DOHH2 (cell line): ENCODE measurements at regions not wholly inside any gene's neighbourhood (a gene's known extent, or its start where the extent isn't known, plus 50 kb on each side); places are given as distances from the start of the nearest gene placed in this dataset.

ENCODE experiments used
- H3F3A ChIP-seq: fragments of 200-600 bp; sonication (generic), shearing (Covaris generic); 2 replicates; pipeline ENCODE4 v1.6.0; 2016; ENCODE audit warnings: antibody characterized with exemption, mild to moderate bottlenecking; ENCODE audit not compliant: control insufficient read depth, insufficient read depth
- H3K27ac ChIP-seq: fragments of 200-600 bp; sonication (generic); 2 replicates; pipeline ENCODE4 v1.5.1; 2014; ENCODE audit warnings: low read depth, mild to moderate bottlenecking, low read length, moderate library complexity
- H3K27me3 ChIP-seq: fragments of 200-600 bp; sonication (generic); 2 replicates; pipeline ENCODE4 v1.6.1; 2014; ENCODE audit warnings: mild to moderate bottlenecking, low read length, mixed read lengths; ENCODE audit not compliant: control insufficient read depth
- H3K36me3 ChIP-seq: fragments of 200-600 bp; sonication (generic); 2 replicates; pipeline ENCODE4 v1.6.1; 2014; ENCODE audit warnings: mild to moderate bottlenecking, low read length, moderate library complexity, mixed read lengths; ENCODE audit not compliant: control insufficient read depth
- H3K4me1 ChIP-seq: fragments of 200-600 bp; sonication (generic); 2 replicates; pipeline ENCODE4 v1.6.1; 2014; ENCODE audit warnings: mild to moderate bottlenecking, low read length, mixed read lengths; ENCODE audit not compliant: control insufficient read depth
- H3K4me2 ChIP-seq: fragments of 200-600 bp; sonication (generic); 2 replicates; pipeline ENCODE4 v1.6.0; 2014; ENCODE audit warnings: mild to moderate bottlenecking, low read length, moderate library complexity
- H3K4me3 ChIP-seq: fragments of 200-600 bp; sonication (generic); 2 replicates; pipeline ENCODE4 v1.5.1; 2014; ENCODE audit warnings: mild to moderate bottlenecking, low read length, mixed read lengths
- H3K79me2 ChIP-seq: fragments of 200-600 bp; sonication (generic); 2 replicates; pipeline ENCODE4 v1.6.1; 2014; ENCODE audit warnings: mild to moderate bottlenecking, low read length, mixed read lengths; ENCODE audit not compliant: control insufficient read depth
- H3K9me2 ChIP-seq: fragments of 200-600 bp; sonication (generic); replicated peaks from 2 replicates; pipeline ENCODE4 v1.6.1; 2014; ENCODE audit warnings: mild to moderate bottlenecking, low read length, mixed read lengths; ENCODE audit not compliant: control insufficient read depth
- H3K9me3 ChIP-seq: fragments of 200-600 bp; sonication (generic); 2 replicates; pipeline ENCODE4 v1.6.1; 2014; ENCODE audit warnings: antibody characterized with exemption, low read length, mixed read lengths; ENCODE audit not compliant: control insufficient read depth, insufficient read depth
- H4K20me1 ChIP-seq: fragments of 200-600 bp; sonication (generic); 2 replicates; pipeline ENCODE4 v1.6.0; 2014; ENCODE audit warnings: low read depth, mild to moderate bottlenecking, antibody characterized with exemption, low read length, moderate library complexity; ENCODE audit not compliant: control insufficient read depth, insufficient read depth
- CTCF ChIP-seq: fragments of 200-600 bp; sonication (generic); IDR thresholded peaks from one replicate; pipeline ENCODE4 v1.5.1; 2014; ENCODE audit warnings: antibody characterized with exemption, mild to moderate bottlenecking, low read depth, low read length; ENCODE audit not compliant: poor library complexity, severe bottlenecking
- EZH2phosphoT487 ChIP-seq: fragments of 200-600 bp; sonication (generic); IDR thresholded peaks from 2 replicates; pipeline ENCODE4 v1.6.1; 2017; ENCODE audit warnings: borderline replicate concordance, mild to moderate bottlenecking, antibody characterized with exemption, low read length, moderate library complexity, mixed read lengths

GRCh38 chr18:1691863-1692262, 787.2 kb downstream of the ADCYAP1 start:
- Histone ChIP-seq H4K20me1 (no peaks in the 10 kb centered on the region), H3K4me3 (no peak overlapping the region), H3K9me3 (no peaks in the 10 kb centered on the region), H3K27ac (no peak overlapping the region), H3F3A (no peaks in the 10 kb centered on the region), H3K4me1 (no peaks in the 10 kb centered on the region), H3K4me2 (no peak overlapping the region), H3K9me2 (no peaks in the 10 kb centered on the region), H3K36me3 (no peaks in the 10 kb centered on the region), H3K27me3 (no peaks in the 10 kb centered on the region), H3K79me2 (no peaks in the 10 kb centered on the region)
- no peak for TF ChIP-seq CTCF
- no peak for TF ChIP-seq EZH2phosphoT487

DNA sequence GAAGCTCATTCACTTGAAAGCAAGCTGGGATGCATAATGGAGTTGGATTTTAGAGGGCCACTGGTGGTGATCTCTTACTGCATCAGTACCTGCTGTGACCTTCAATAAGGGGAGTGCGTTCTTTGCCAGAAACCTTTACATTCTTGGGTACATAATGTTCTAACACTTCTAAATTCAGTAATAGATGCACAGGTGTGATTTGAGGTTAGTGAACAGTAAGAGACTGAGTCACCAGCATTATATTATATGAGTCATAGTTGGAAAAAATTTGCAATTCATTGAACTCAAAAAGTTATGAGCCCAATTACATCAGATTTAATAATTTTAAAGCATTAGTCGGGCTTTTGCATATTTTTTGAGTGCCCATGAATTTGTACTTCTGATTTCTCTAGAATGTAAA, 803.3 kb downstream of the ADCYAP1 start:
- no peak for TF ChIP-seq CTCF
- no peak for TF ChIP-seq EZH2phosphoT487

GRCh38 chr18:1710114-1710513, 805.4 kb downstream of the ADCYAP1 start:
- TF ChIP-seq CTCF = no peak
- no peak for TF ChIP-seq EZH2phosphoT487
- Histone ChIP-seq H3K4me3 (no peak overlapping the region), H4K20me1 (no peaks in the 10 kb centered on the region), H3K36me3 (no peaks in the 10 kb centered on the region), H3K79me2 (no peaks in the 10 kb centered on the region), H3K4me1 (no peaks in the 10 kb centered on the region), H3K27me3 (no peaks in the 10 kb centered on the region), H3K9me2 (no peaks in the 10 kb centered on the region), H3K9me3 (no peaks in the 10 kb centered on the region), H3F3A (no peaks in the 10 kb centered on the region), H3K27ac (no peak overlapping the region), H3K4me2 (no peak overlapping the region)

More for the DNA sequence above, 803.3 kb downstream of the ADCYAP1 start:
- no peaks in the 10 kb centered on the region for H3K9me3 ChIP-seq
- H3K4me2 ChIP-seq = no peak overlapping the region
- no peaks in the 10 kb centered on the region for H3K36me3 ChIP-seq
- H3K4me1 ChIP-seq = no peaks in the 10 kb centered on the region
- no peaks in the 10 kb centered on the region for H3K79me2 ChIP-seq
- no peaks in the 10 kb centered on the region for H3F3A ChIP-seq
- no peak overlapping the region for H3K4me3 ChIP-seq
- no peaks in the 10 kb centered on the region for H3K9me2 ChIP-seq
- H3K27me3 ChIP-seq = no peaks in the 10 kb centered on the region
- H4K20me1 ChIP-seq = no peaks in the 10 kb centered on the region
- H3K27ac ChIP-seq = no peak overlapping the region

GRCh38 chr18:1732143-1732542, 827.5 kb downstream of the ADCYAP1 start:
- Histone ChIP-seq H3K27me3 (no peaks in the 10 kb centered on the region), H3K4me2 (no peak overlapping the region), H3K4me3 (no peak overlapping the region), H3K27ac (no peak overlapping the region), H4K20me1 (no peaks in the 10 kb centered on the region), H3K79me2 (no peaks in the 10 kb centered on the region), H3F3A (no peaks in the 10 kb centered on the region), H3K9me2 (no peaks in the 10 kb centered on the region), H3K36me3 (no peaks in the 10 kb centered on the region), H3K9me3 (no peaks in the 10 kb centered on the region), H3K4me1 (no peaks in the 10 kb centered on the region)
- TF ChIP-seq EZH2phosphoT487 = no peak
- no peak for TF ChIP-seq CTCF
